Keratinocyte (primary cell): ENCODE measurements at regions not wholly inside any gene's neighbourhood (a gene's known extent, or its start where the extent isn't known, plus 50 kb on each side); places are given as distances from the start of the nearest gene placed in this dataset.
A peak's percentile ranks its signal among the peaks of the same experiment; 100 is the strongest.

Experiments
- EZH2 ChIP-seq: IDR thresholded peaks from one replicate; pipeline ENCODE4 v1.6.1; 2012; ENCODE audit warnings: inconsistent platforms, mild to moderate bottlenecking, low read length, moderate library complexity
- TF ChIP-seq, protein P1 (sequence below), 3 experiments: IDR thresholded peaks in 1 of 3; conservative IDR thresholded peaks in 1 of 3; optimal IDR thresholded peaks in 1 of 3; 2 replicates in 2 of 3; 3 replicates in 1 of 3; pipeline versions ENCODE3 to v1.5.1; 2011; ENCODE audit warnings: low read length in 3 of 3, mild to moderate bottlenecking in 3 of 3, moderate library complexity in 2 of 3, control low read depth in 1 of 3, inconsistent platforms in 1 of 3; ENCODE audit not compliant: insufficient read depth in 2 of 3; ENCODE audit errors: extremely low read depth in 1 of 3

DNA sequence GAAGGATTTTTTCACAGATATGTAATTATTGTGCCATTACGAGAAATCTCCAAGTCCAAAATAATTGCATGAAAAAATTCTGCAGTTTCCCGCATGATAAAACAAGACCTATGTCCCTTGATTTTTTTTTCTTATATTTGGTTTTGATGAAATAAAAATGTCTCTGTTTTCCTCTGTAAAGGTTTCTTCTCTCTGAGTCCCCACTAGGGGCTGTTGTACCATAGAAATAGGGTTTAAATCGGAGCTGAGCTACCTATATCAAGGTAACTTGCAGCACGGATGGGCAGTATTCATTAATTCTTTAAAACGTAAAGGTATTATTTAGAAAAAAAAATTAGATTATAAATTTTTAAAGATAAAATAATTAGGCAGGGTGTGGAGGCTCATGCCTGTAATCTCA, 66.6 kb upstream of the IGF1R start:
- TF ChIP-seq, protein P1, sequence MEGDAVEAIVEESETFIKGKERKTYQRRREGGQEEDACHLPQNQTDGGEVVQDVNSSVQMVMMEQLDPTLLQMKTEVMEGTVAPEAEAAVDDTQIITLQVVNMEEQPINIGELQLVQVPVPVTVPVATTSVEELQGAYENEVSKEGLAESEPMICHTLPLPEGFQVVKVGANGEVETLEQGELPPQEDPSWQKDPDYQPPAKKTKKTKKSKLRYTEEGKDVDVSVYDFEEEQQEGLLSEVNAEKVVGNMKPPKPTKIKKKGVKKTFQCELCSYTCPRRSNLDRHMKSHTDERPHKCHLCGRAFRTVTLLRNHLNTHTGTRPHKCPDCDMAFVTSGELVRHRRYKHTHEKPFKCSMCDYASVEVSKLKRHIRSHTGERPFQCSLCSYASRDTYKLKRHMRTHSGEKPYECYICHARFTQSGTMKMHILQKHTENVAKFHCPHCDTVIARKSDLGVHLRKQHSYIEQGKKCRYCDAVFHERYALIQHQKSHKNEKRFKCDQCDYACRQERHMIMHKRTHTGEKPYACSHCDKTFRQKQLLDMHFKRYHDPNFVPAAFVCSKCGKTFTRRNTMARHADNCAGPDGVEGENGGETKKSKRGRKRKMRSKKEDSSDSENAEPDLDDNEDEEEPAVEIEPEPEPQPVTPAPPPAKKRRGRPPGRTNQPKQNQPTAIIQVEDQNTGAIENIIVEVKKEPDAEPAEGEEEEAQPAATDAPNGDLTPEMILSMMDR (optimal IDR thresholded peaks at IDR 0.05 in 1 of 3, IDR thresholded peaks at IDR 0.05 in 1 of 3, conservative IDR thresholded peaks at IDR 0.05 in 1 of 3; ENCODE audit: extremely low read depth in 1 of 3, insufficient read depth in 2 of 3, low read length in 3 of 3): peak in 2 of 3 experiments; percentile 18 to 20
- TF ChIP-seq EZH2: no peak
